ENCODE measurements at regions not wholly inside any gene's neighbourhood (a gene's known extent, or its start where the extent isn't known, plus 50 kb on each side); places are given as distances from the start of the nearest gene placed in this dataset.

- Histone ChIP-seq H3K36me3 (replicated peaks) (no peaks in the 10 kb centered on the region), H3K9me3 (no peaks in the 10 kb centered on the region), H3K4me1 (no peaks in the 10 kb centered on the region), H3K4me3 (no peak overlapping the region), H3K27me3 (ENCODE audit: low read depth) (no peaks in the 10 kb centered on the region)
- in situ Hi-C loops (cut with MboI; ENCODE audit: low sequenced_read_pairs): no loop called here
- no peak for DNase-seq (ENCODE audit: low spot score in 2 of 2)
Measured at GRCh38 chr21:24658926-24659325, 948.4 kb downstream of the MRPL39 start.

GRCh38 chr21:24658026-24658425 lies 949.3 kb downstream of the MRPL39 start:
- no peak overlapping the region for H3K4me3 ChIP-seq
- no peaks in the 10 kb centered on the region for H3K9me3 ChIP-seq
- no peaks in the 10 kb centered on the region for H3K36me3 ChIP-seq (replicated peaks)
- in situ Hi-C loops (cut with MboI; ENCODE audit: low sequenced_read_pairs): no loop called here
- no peak for DNase-seq (ENCODE audit: low spot score in 2 of 2)
- H3K4me1 ChIP-seq: no peaks in the 10 kb centered on the region
- no peaks in the 10 kb centered on the region for H3K27me3 ChIP-seq (ENCODE audit: low read depth)

GRCh38 chr21:24649691-24650090 lies 957.6 kb downstream of the MRPL39 start:
- H3K4me1 ChIP-seq: no peaks in the 10 kb centered on the region
- no peaks in the 10 kb centered on the region for H3K9me3 ChIP-seq
- in situ Hi-C loops (cut with MboI; ENCODE audit: low sequenced_read_pairs): no loop called here
- peak in 1 of 2 experiments; percentile 22 for DNase-seq (ENCODE audit: low spot score in 2 of 2)
- no peaks in the 10 kb centered on the region for H3K36me3 ChIP-seq (replicated peaks)
- no peak overlapping the region for H3K4me3 ChIP-seq
- H3K27me3 ChIP-seq (ENCODE audit: low read depth): no peaks in the 10 kb centered on the region

- in situ Hi-C loops (cut with MboI; ENCODE audit: low sequenced_read_pairs): no loop called here
Measured at GRCh38 chr21:24636696-24637095, 970.6 kb downstream of the MRPL39 start.

GRCh38 chr21:24634749-24635148 lies 972.5 kb downstream of the MRPL39 start:
- H3K36me3 ChIP-seq (replicated peaks): no peaks in the 10 kb centered on the region
- H3K4me3 ChIP-seq: no peak overlapping the region
- in situ Hi-C loops (cut with MboI; ENCODE audit: low sequenced_read_pairs): no loop called here
- DNase-seq (ENCODE audit: low spot score in 2 of 2): no peak
- H3K27me3 ChIP-seq (ENCODE audit: low read depth): no peaks in the 10 kb centered on the region
- no peaks in the 10 kb centered on the region for H3K4me1 ChIP-seq
- no peaks in the 10 kb centered on the region for H3K9me3 ChIP-seq

More at GRCh38 chr21:24636696-24637095, 970.6 kb downstream of the MRPL39 start:
- no peak for DNase-seq (ENCODE audit: low spot score in 2 of 2)
- Histone ChIP-seq H3K36me3 (replicated peaks) (no peaks in the 10 kb centered on the region), H3K9me3 (no peaks in the 10 kb centered on the region), H3K4me3 (no peak overlapping the region), H3K4me1 (no peaks in the 10 kb centered on the region), H3K27me3 (ENCODE audit: low read depth) (no peaks in the 10 kb centered on the region)

GRCh38 chr21:24628536-24628935 lies 978.7 kb downstream of the MRPL39 start:
- DNase-seq (ENCODE audit: low spot score in 2 of 2): no peak
- H3K4me3 ChIP-seq: no peak overlapping the region
- H3K27me3 ChIP-seq (ENCODE audit: low read depth): no peaks in the 10 kb centered on the region
- in situ Hi-C loops (cut with MboI; ENCODE audit: low sequenced_read_pairs): no loop called here
- no peaks in the 10 kb centered on the region for H3K36me3 ChIP-seq (replicated peaks)
- no peaks in the 10 kb centered on the region for H3K9me3 ChIP-seq
- no peaks in the 10 kb centered on the region for H3K4me1 ChIP-seq

GRCh38 chr21:24628046-24628445 lies 979.2 kb downstream of the MRPL39 start:
- no peaks in the 10 kb centered on the region for H3K4me1 ChIP-seq
- no peaks in the 10 kb centered on the region for H3K36me3 ChIP-seq (replicated peaks)
- H3K27me3 ChIP-seq (ENCODE audit: low read depth): no peaks in the 10 kb centered on the region
- H3K4me3 ChIP-seq: no peak overlapping the region
- in situ Hi-C loops (cut with MboI; ENCODE audit: low sequenced_read_pairs): no loop called here
- DNase-seq (ENCODE audit: low spot score in 2 of 2): no peak
- no peaks in the 10 kb centered on the region for H3K9me3 ChIP-seq

GRCh38 chr21:24617819-24618218 lies 989.5 kb downstream of the MRPL39 start:
- Histone ChIP-seq H3K4me1 (no peaks in the 10 kb centered on the region), H3K27me3 (ENCODE audit: low read depth) (no peaks in the 10 kb centered on the region), H3K36me3 (replicated peaks) (no peaks in the 10 kb centered on the region), H3K4me3 (no peak overlapping the region), H3K9me3 (no peaks in the 10 kb centered on the region; the same call in 1 of the 2 replicates)
- in situ Hi-C loops (cut with MboI; ENCODE audit: low sequenced_read_pairs): no loop called here
- DNase-seq (ENCODE audit: low spot score in 2 of 2): no peak

- in situ Hi-C loops (cut with MboI; ENCODE audit: low sequenced_read_pairs): no loop called here
- Histone ChIP-seq H3K4me1 (no peaks in the 10 kb centered on the region), H3K36me3 (replicated peaks) (no peaks in the 10 kb centered on the region), H3K4me3 (no peak overlapping the region), H3K9me3 (no peaks in the 10 kb centered on the region), H3K27me3 (ENCODE audit: low read depth) (no peaks in the 10 kb centered on the region)
- no peak for DNase-seq (ENCODE audit: low spot score in 2 of 2)
Measured at GRCh38 chr21:24594082-24594481, 1013.2 kb downstream of the MRPL39 start.

- in situ Hi-C loops (cut with MboI; ENCODE audit: low sequenced_read_pairs): no loop called here
- Histone ChIP-seq H3K4me1 (no peaks in the 10 kb centered on the region), H3K36me3 (replicated peaks) (no peaks in the 10 kb centered on the region), H3K27me3 (ENCODE audit: low read depth) (no peaks in the 10 kb centered on the region), H3K4me3 (no peak overlapping the region), H3K9me3 (no peaks in the 10 kb centered on the region)
- DNase-seq (ENCODE audit: low spot score in 2 of 2): no peak
Measured at GRCh38 chr21:24590261-24590660, 1017.0 kb downstream of the MRPL39 start.

- H3K4me1 ChIP-seq: no peaks in the 10 kb centered on the region
- no peaks in the 10 kb centered on the region for H3K27me3 ChIP-seq (ENCODE audit: low read depth)
- in situ Hi-C loops (cut with MboI; ENCODE audit: low sequenced_read_pairs): no loop called here
- H3K36me3 ChIP-seq (replicated peaks): no peaks in the 10 kb centered on the region
- H3K9me3 ChIP-seq: no peaks in the 10 kb centered on the region
- H3K4me3 ChIP-seq: no peak overlapping the region
- no peak for DNase-seq (ENCODE audit: low spot score in 2 of 2)
Measured at GRCh38 chr21:24583473-24583872, 1023.8 kb downstream of the MRPL39 start.

GRCh38 chr21:24577301-24577700 lies 1030.0 kb downstream of the MRPL39 start:
- Histone ChIP-seq H3K4me1 (no peaks in the 10 kb centered on the region), H3K27me3 (ENCODE audit: low read depth) (no peaks in the 10 kb centered on the region), H3K4me3 (no peak overlapping the region), H3K36me3 (replicated peaks) (no peaks in the 10 kb centered on the region), H3K9me3 (no peaks in the 10 kb centered on the region)
- no peak for DNase-seq (ENCODE audit: low spot score in 2 of 2)
- in situ Hi-C loops (cut with MboI; ENCODE audit: low sequenced_read_pairs): no loop called here

- Histone ChIP-seq H3K27me3 (ENCODE audit: low read depth) (no peaks in the 10 kb centered on the region), H3K4me1 (no peaks in the 10 kb centered on the region), H3K36me3 (replicated peaks) (no peaks in the 10 kb centered on the region), H3K4me3 (no peak overlapping the region), H3K9me3 (no peaks in the 10 kb centered on the region)
- in situ Hi-C loops (cut with MboI; ENCODE audit: low sequenced_read_pairs): no loop called here
- DNase-seq (ENCODE audit: low spot score in 2 of 2): no peak
Measured at GRCh38 chr21:24561291-24561690, 1046.0 kb downstream of the MRPL39 start.

GRCh38 chr21:24552491-24552890 lies 1054.8 kb downstream of the MRPL39 start:
- Histone ChIP-seq H3K27me3 (ENCODE audit: low read depth) (no peaks in the 10 kb centered on the region), H3K4me1 (no peaks in the 10 kb centered on the region), H3K36me3 (replicated peaks) (no peaks in the 10 kb centered on the region), H3K9me3 (no peaks in the 10 kb centered on the region), H3K4me3 (no peak overlapping the region)
- in situ Hi-C loops (cut with MboI; ENCODE audit: low sequenced_read_pairs): no loop called here
- DNase-seq (ENCODE audit: low spot score in 2 of 2): no peak

GRCh38 chr21:24545807-24546361 lies 1061.4 kb downstream of the MRPL39 start:
- no peak for DNase-seq (ENCODE audit: low spot score in 2 of 2)
- Histone ChIP-seq H3K27me3 (ENCODE audit: low read depth) (no peaks in the 10 kb centered on the region), H3K36me3 (replicated peaks) (no peaks in the 10 kb centered on the region), H3K4me1 (no peaks in the 10 kb centered on the region), H3K9me3 (no peaks in the 10 kb centered on the region), H3K4me3 (no peak overlapping the region)
- in situ Hi-C loops (cut with MboI; ENCODE audit: low sequenced_read_pairs): no loop called here
